ENCODE measurements at regions not wholly inside any gene's neighbourhood (a gene's known extent, or its start where the extent isn't known, plus 50 kb on each side); places are given as distances from the start of the nearest gene placed in this dataset.

- Histone ChIP-seq H3K9me3 (ENCODE audit: control insufficient read depth, insufficient read depth, low read depth, low read length) (no peaks in the 10 kb centered on the region), H3K4me3 (ENCODE audit: low read depth in 2 of 2, low read length in 2 of 2) (no peak overlapping the region), H3K27ac (ENCODE audit: low read length) (no peak overlapping the region), H3K27me3 (ENCODE audit: control insufficient read depth, insufficient read depth, low read length) (no peaks in the 10 kb centered on the region), H3K4me1 (ENCODE audit: control insufficient read depth, insufficient read depth, low read length) (no peaks in the 10 kb centered on the region), H3K36me3 (ENCODE audit: control insufficient read depth, insufficient read depth, low read length) (no peaks in the 10 kb centered on the region)
- in situ Hi-C loops (cut with HindIII; ENCODE audit: low pct_unique_long_range_greater_than_20kb, low sequenced_read_pairs), result no loop called here
- TF ChIP-seq REST (IDR thresholded peaks at IDR 0.05; ENCODE audit: insufficient read depth in 1 of 2, low read depth in 2 of 2, low read length in 1 of 2) (no peak), TCF7L2 (IDR thresholded peaks at IDR 0.05; ENCODE audit: low read depth, low read length) (no peak), CTCF (IDR thresholded peaks at IDR 0.05) (no peak), SIN3A (IDR thresholded peaks at IDR 0.05; ENCODE audit: borderline replicate concordance, insufficient read depth, low read depth, low read length) (no peak), POLR2AphosphoS5 (IDR thresholded peaks at IDR 0.05; ENCODE audit: low read depth, low read length) (no peak)
- DNase-seq (ENCODE audit: low read depth, low spot score) (no peak), ATAC-seq (no peak)
- CTCF ChIA-PET, result no interaction called here
- POLR2A ChIA-PET, result no interaction called here
- intact Hi-C loops (cut with micrococcal nuclease; ENCODE audit: unreplicated experiment), result no loop called here
- no TSS peak for BruUV-seq (replicated peaks)
These were observed 72.5 kb upstream of the TAF11L2 start for GRCh38 chr5:17425385-17426070.

- H3K36me3 ChIP-seq (ENCODE audit: control insufficient read depth, insufficient read depth, low read length), result no peaks in the 10 kb centered on the region
- no peak overlapping the region for H3K27ac ChIP-seq (ENCODE audit: low read length)
- CTCF ChIA-PET, result no interaction called here
- no TSS peak for BruUV-seq (replicated peaks)
- POLR2A ChIA-PET, result no interaction called here
- intact Hi-C loops (cut with micrococcal nuclease; ENCODE audit: unreplicated experiment), result no loop called here
- H3K4me3 ChIP-seq (ENCODE audit: low read depth in 2 of 2, low read length in 2 of 2), result no peak overlapping the region
- no peaks in the 10 kb centered on the region for H3K27me3 ChIP-seq (ENCODE audit: control insufficient read depth, insufficient read depth, low read length)
- ATAC-seq (no peak), DNase-seq (ENCODE audit: low read depth, low spot score) (no peak)
- H3K4me1 ChIP-seq (ENCODE audit: control insufficient read depth, insufficient read depth, low read length), result no peaks in the 10 kb centered on the region
- in situ Hi-C loops (cut with HindIII; ENCODE audit: low pct_unique_long_range_greater_than_20kb, low sequenced_read_pairs), result no loop called here
- no peak for TF ChIP-seq POLR2AphosphoS5 (IDR thresholded peaks at IDR 0.05; ENCODE audit: low read depth, low read length)
- TF ChIP-seq TCF7L2 (IDR thresholded peaks at IDR 0.05; ENCODE audit: low read depth, low read length), result no peak
- no peak for TF ChIP-seq REST (IDR thresholded peaks at IDR 0.05; ENCODE audit: insufficient read depth in 1 of 2, low read depth in 2 of 2, low read length in 1 of 2)
- no peak for TF ChIP-seq SIN3A (IDR thresholded peaks at IDR 0.05; ENCODE audit: borderline replicate concordance, insufficient read depth, low read depth, low read length)
- no peak for TF ChIP-seq CTCF (IDR thresholded peaks at IDR 0.05)
- H3K9me3 ChIP-seq (ENCODE audit: control insufficient read depth, insufficient read depth, low read depth, low read length), result no peaks in the 10 kb centered on the region
These were observed 71.8 kb upstream of the TAF11L2 start for GRCh38 chr5:17426104-17426749.

Measured in Panc1 (cell line).